ENCODE measurements at regions not wholly inside any gene's neighbourhood (a gene's known extent, or its start where the extent isn't known, plus 50 kb on each side); places are given as distances from the start of the nearest gene placed in this dataset.

- Histone ChIP-seq H3K36me3 (no peaks in the 10 kb centered on the region), H3K4me3 (no peak overlapping the region), H3K9me3 (no peaks in the 10 kb centered on the region), H3K27ac (no peak overlapping the region), H3K4me1 (no peaks in the 10 kb centered on the region), H3K27me3 (no peaks in the 10 kb centered on the region), H3K9ac (ENCODE audit: low read depth in 2 of 2, low read length in 2 of 2) (no peak overlapping the region)
- TF ChIP-seq CTCF (IDR thresholded peaks at IDR 0.05): no peak
- intact Hi-C loops (cut with DNase I): no loop called here
- no peak for DNase-seq
These were observed 505.5 kb downstream of the NPIPA7 start for GRCh38 chr16:16884451-16884850.

- intact Hi-C loops (cut with DNase I): no loop called here
- no peak for TF ChIP-seq CTCF (IDR thresholded peaks at IDR 0.05)
- Histone ChIP-seq H3K9ac (ENCODE audit: low read depth in 2 of 2, low read length in 2 of 2) (no peak overlapping the region), H3K9me3 (no peaks in the 10 kb centered on the region), H3K4me1 (no peaks in the 10 kb centered on the region), H3K4me3 (no peak overlapping the region), H3K36me3 (no peaks in the 10 kb centered on the region), H3K27ac (no peak overlapping the region), H3K27me3 (no peaks in the 10 kb centered on the region)
- no peak for DNase-seq
These were observed 508.3 kb downstream of the NPIPA7 start for GRCh38 chr16:16887193-16887592.

DNA sequence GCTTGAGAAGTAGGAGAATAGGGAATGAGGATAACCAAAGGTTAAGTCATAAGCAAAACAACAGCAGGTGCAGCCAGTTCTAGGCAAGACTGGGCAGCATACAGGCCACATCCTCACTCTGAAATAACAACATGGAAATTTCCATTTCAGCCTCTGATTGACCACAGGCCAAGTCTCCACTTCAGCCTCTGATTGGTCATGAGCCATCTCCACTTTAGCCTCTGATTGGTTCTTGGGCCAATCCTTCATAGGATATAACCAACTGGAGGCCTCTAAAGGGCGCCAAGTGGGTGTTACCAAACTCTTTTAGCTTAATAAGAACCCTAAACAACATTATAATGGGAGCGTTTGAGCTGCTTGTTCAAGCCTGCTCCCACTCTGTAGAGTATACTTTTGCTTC lies 512.0 kb downstream of the NPIPA7 start:
- no peak overlapping the region for H3K4me3 ChIP-seq
- intact Hi-C loops (cut with DNase I): no loop called here
- H3K4me1 ChIP-seq: no peaks in the 10 kb centered on the region
- no peak for TF ChIP-seq CTCF (IDR thresholded peaks at IDR 0.05)
- no peaks in the 10 kb centered on the region for H3K27me3 ChIP-seq
- no peak overlapping the region for H3K9ac ChIP-seq (ENCODE audit: low read depth in 2 of 2, low read length in 2 of 2)
- DNase-seq: no peak
- H3K36me3 ChIP-seq: no peaks in the 10 kb centered on the region
- no peak overlapping the region for H3K27ac ChIP-seq
- H3K9me3 ChIP-seq: no peaks in the 10 kb centered on the region

GRCh38 chr16:16904601-16905000 lies 525.7 kb downstream of the NPIPA7 start:
- no peaks in the 10 kb centered on the region for H3K36me3 ChIP-seq
- no peak overlapping the region for H3K27ac ChIP-seq
- no peak for DNase-seq
- intact Hi-C loops (cut with DNase I): no loop called here
- no peak overlapping the region for H3K4me3 ChIP-seq
- H3K9ac ChIP-seq (ENCODE audit: low read depth in 2 of 2, low read length in 2 of 2): no peak overlapping the region
- H3K27me3 ChIP-seq: no peaks in the 10 kb centered on the region
- peaks cover 4% of the 10 kb centered on the region for H3K9me3 ChIP-seq
- no peak for TF ChIP-seq CTCF (IDR thresholded peaks at IDR 0.05)
- no peaks in the 10 kb centered on the region for H3K4me1 ChIP-seq

- Histone ChIP-seq H3K4me3 (no peak overlapping the region), H3K27me3 (no peaks in the 10 kb centered on the region), H3K9ac (ENCODE audit: low read depth in 2 of 2, low read length in 2 of 2) (no peak overlapping the region), H3K27ac (no peak overlapping the region), H3K4me1 (no peaks in the 10 kb centered on the region), H3K36me3 (no peaks in the 10 kb centered on the region), H3K9me3 (no peaks in the 10 kb centered on the region)
- no peak for DNase-seq
- TF ChIP-seq CTCF (IDR thresholded peaks at IDR 0.05): no peak
- intact Hi-C loops (cut with DNase I): no loop called here
These were observed 526.9 kb downstream of the NPIPA7 start for GRCh38 chr16:16905850-16906249.

DNA sequence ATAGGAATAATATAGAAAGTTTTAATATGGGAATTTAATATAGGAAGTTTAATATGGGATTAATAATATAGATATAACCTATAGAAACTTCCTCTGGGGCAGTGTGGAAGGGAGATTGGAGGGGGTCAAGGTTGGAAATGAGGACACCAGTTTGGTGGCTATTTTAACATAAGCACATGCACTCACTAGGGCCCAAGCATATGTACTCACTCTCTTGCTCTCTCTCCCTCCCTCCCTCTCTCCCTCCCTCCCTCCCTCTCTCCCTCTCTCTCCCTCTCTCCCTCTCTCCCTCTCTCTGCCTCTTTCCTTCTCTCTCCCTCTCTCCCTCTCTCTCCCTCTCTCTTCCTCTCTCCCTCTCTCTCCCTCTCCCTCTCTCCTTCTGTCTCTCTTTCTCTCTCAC lies 528.1 kb downstream of the NPIPA7 start:
- no peak for TF ChIP-seq CTCF (IDR thresholded peaks at IDR 0.05)

More for the DNA sequence above, 528.1 kb downstream of the NPIPA7 start:
- Histone ChIP-seq H3K27me3 (no peaks in the 10 kb centered on the region), H3K4me1 (no peaks in the 10 kb centered on the region), H3K27ac (no peak overlapping the region), H3K4me3 (no peak overlapping the region), H3K36me3 (no peaks in the 10 kb centered on the region), H3K9ac (ENCODE audit: low read depth in 2 of 2, low read length in 2 of 2) (no peak overlapping the region), H3K9me3 (no peaks in the 10 kb centered on the region)
- DNase-seq: no peak
- intact Hi-C loops (cut with DNase I): no loop called here
